A549 (cell line): ENCODE measurements at regions not wholly inside any gene's neighbourhood (a gene's known extent, or its start where the extent isn't known, plus 50 kb on each side); places are given as distances from the start of the nearest gene placed in this dataset.

ENCODE experiments used
- CHD2 ChIP-seq: fragments of 150-350 bp; IDR thresholded peaks from 2 replicates; pipeline ENCODE4 v1.6.1; 2014; ENCODE audit warnings: low read length; ENCODE audit not compliant: partially characterized antibody
- CTCF ChIP-seq: fragments of >200 bp; sonication (Bioruptor Twin); formaldehyde crosslinking; IDR thresholded peaks from 3 replicates; pipeline ENCODE4 v1.5.1; 2016
- HDAC2 ChIP-seq: fragments of 200-600 bp; sonication (generic); IDR thresholded peaks from 2 replicates; pipeline ENCODE4 v1.6.1; 2016
- KDM5A ChIP-seq: fragments of 200-600 bp; sonication (generic); IDR thresholded peaks from 2 replicates; pipeline ENCODE4 v1.6.1; 2016; ENCODE audit warnings: antibody characterized with exemption, mild to moderate bottlenecking
- MAFK ChIP-seq: fragments of 450-650 bp; IDR thresholded peaks from 2 replicates; pipeline ENCODE4 v1.6.1; 2014; ENCODE audit not compliant: partially characterized antibody
- PBX3 ChIP-seq: IDR thresholded peaks from 2 replicates; pipeline ENCODE4 v1.6.1; 2012
- SMC3 ChIP-seq: fragments of >200 bp; sonication (Bioruptor Twin); formaldehyde crosslinking; IDR thresholded peaks from 3 replicates; pipeline ENCODE4 v1.6.1; 2018; ENCODE audit warnings: inconsistent platforms
- USF2 ChIP-seq: fragments of 450-650 bp; IDR thresholded peaks from 2 replicates; pipeline ENCODE4 v1.6.1; 2014; ENCODE audit warnings: antibody characterized with exemption

GRCh38 chr2:138853761-138854160, 73.6 kb upstream of the NXPH2 start:
- TF ChIP-seq CTCF: no peak
- no peak for TF ChIP-seq USF2
- TF ChIP-seq PBX3: no peak
- no peak for TF ChIP-seq MAFK
- no peak for TF ChIP-seq SMC3
- no peak for TF ChIP-seq KDM5A
- no peak for TF ChIP-seq CHD2
- TF ChIP-seq HDAC2: no peak
